H9 (cell line): ENCODE measurements at regions not wholly inside any gene's neighbourhood (a gene's known extent, or its start where the extent isn't known, plus 50 kb on each side); places are given as distances from the start of the nearest gene placed in this dataset.
A peak's percentile ranks its signal among the peaks of the same experiment; 100 is the strongest.

ENCODE experiments used
- DNase-seq: peaks from one replicate; pipeline ENCODE4 v3.0.0-alpha.2; 2017
- H2AFZ ChIP-seq: one replicate; pipeline ENCODE4 v1.6.1; 2013; ENCODE audit warnings: mild to moderate bottlenecking, low read length, control low read depth, moderate library complexity
- H2AK5ac ChIP-seq: 2 replicates; pipeline ENCODE4 v1.6.1; 2013; ENCODE audit warnings: low read length, control low read depth, mixed read lengths; ENCODE audit not compliant: insufficient read length
- H2BK120ac ChIP-seq: one replicate; pipeline ENCODE4 v1.6.1; 2013; ENCODE audit warnings: low read depth, mild to moderate bottlenecking, low read length, control low read depth, inconsistent platforms; ENCODE audit not compliant: poor library complexity, severe bottlenecking
- H2BK12ac ChIP-seq: 2 replicates; pipeline ENCODE4 v1.6.1; 2013; ENCODE audit warnings: low read length, control low read depth, mixed read lengths, low read depth; ENCODE audit not compliant: insufficient read length
- H2BK15ac ChIP-seq: 2 replicates; pipeline ENCODE4 v1.6.1; 2013; ENCODE audit warnings: low read depth, low read length, control low read depth
- H2BK20ac ChIP-seq: one replicate; pipeline ENCODE4 v1.6.1; 2013; ENCODE audit warnings: low read depth, mild to moderate bottlenecking, low read length, control low read depth, inconsistent platforms; ENCODE audit not compliant: poor library complexity, severe bottlenecking
- H2BK5ac ChIP-seq: 2 replicates; pipeline ENCODE4 v1.6.1; 2013; ENCODE audit warnings: low read length, control low read depth, mixed read lengths; ENCODE audit not compliant: insufficient read length
- H3K14ac ChIP-seq: 2 replicates; pipeline ENCODE4 v1.6.1; 2013; ENCODE audit warnings: low read length, control low read depth; ENCODE audit not compliant: insufficient read depth
- H3K18ac ChIP-seq: 2 replicates; pipeline ENCODE4 v1.6.1; 2013; ENCODE audit warnings: low read depth, mild to moderate bottlenecking, mixed read lengths, low read length, control low read depth; ENCODE audit not compliant: insufficient read length
- H3K23ac ChIP-seq: 2 replicates; pipeline ENCODE4 v1.6.1; 2013; ENCODE audit warnings: low read length, control low read depth, mixed read lengths, low read depth; ENCODE audit not compliant: insufficient read length
- H3K23me2 ChIP-seq: 2 replicates; pipeline ENCODE4 v1.6.1; 2013; ENCODE audit warnings: low read depth, mild to moderate bottlenecking, mixed read lengths, low read length, control low read depth; ENCODE audit not compliant: insufficient read length, poor library complexity, severe bottlenecking
- H3K27ac ChIP-seq: 2 replicates; pipeline ENCODE4 v1.5.1; 2013; ENCODE audit warnings: low read length, control low read depth, mixed read lengths, low read depth; ENCODE audit not compliant: insufficient read length
- H3K27me3 ChIP-seq: 2 replicates; pipeline ENCODE4 v1.6.1; 2013; ENCODE audit warnings: low read length, control low read depth, inconsistent platforms; ENCODE audit not compliant: insufficient read depth
- H3K4ac ChIP-seq: 2 replicates; pipeline ENCODE4 v1.6.1; 2013; ENCODE audit warnings: low read depth, mild to moderate bottlenecking, control low read depth, inconsistent platforms, low read length, moderate library complexity
- H3K4me1 ChIP-seq: 2 replicates; pipeline ENCODE4 v1.6.1; 2013; ENCODE audit warnings: low read length, control low read depth, inconsistent platforms; ENCODE audit not compliant: insufficient read depth
- H3K4me2 ChIP-seq: 2 replicates; pipeline ENCODE4 v1.6.1; 2013; ENCODE audit warnings: low read length, control low read depth, mixed read lengths; ENCODE audit not compliant: insufficient read length, insufficient read depth
- H3K56ac ChIP-seq: 2 replicates; pipeline ENCODE4 v1.6.1; 2013; ENCODE audit warnings: low read depth, mild to moderate bottlenecking, mixed read lengths, low read length, control low read depth; ENCODE audit not compliant: insufficient read length
- H3K79me1 ChIP-seq: 2 replicates; pipeline ENCODE4 v1.6.1; 2013; ENCODE audit warnings: low read depth, mild to moderate bottlenecking, moderate library complexity, low read length, control low read depth, inconsistent platforms; ENCODE audit not compliant: insufficient read depth, poor library complexity, severe bottlenecking
- H3K79me2 ChIP-seq: 2 replicates; pipeline ENCODE4 v1.6.1; 2013; ENCODE audit warnings: low read length, control low read depth, inconsistent platforms; ENCODE audit not compliant: insufficient read depth
- H3K9ac ChIP-seq: 2 replicates; pipeline ENCODE4 v1.6.1; 2013; ENCODE audit warnings: low read length, control low read depth, mixed read lengths; ENCODE audit not compliant: insufficient read length; ENCODE audit errors: extremely low read depth
- H3K9me3 ChIP-seq: one replicate; pipeline ENCODE4 v1.6.1; 2013; ENCODE audit warnings: low read depth, low read length, inconsistent platforms; ENCODE audit not compliant: control insufficient read depth
- H3T11ph ChIP-seq: one replicate; pipeline ENCODE4 v1.6.1; 2013; ENCODE audit warnings: mild to moderate bottlenecking, low read length, control low read depth, inconsistent platforms
- H4K20me1 ChIP-seq: one replicate; pipeline ENCODE4 v1.6.1; 2013; ENCODE audit not compliant: control insufficient read depth, insufficient read length, insufficient read depth
- H4K5ac ChIP-seq: 2 replicates; pipeline ENCODE4 v1.6.1; 2013; ENCODE audit warnings: low read depth, mild to moderate bottlenecking, mixed read lengths, low read length, control low read depth; ENCODE audit not compliant: insufficient read length
- H4K8ac ChIP-seq: replicated peaks from 2 replicates; pipeline ENCODE4 v1.6.1; 2013; ENCODE audit warnings: low read length, control low read depth, mixed read lengths, low read depth; ENCODE audit not compliant: insufficient read length
- H4K91ac ChIP-seq: 2 replicates; pipeline ENCODE4 v1.6.1; 2013; ENCODE audit warnings: low read depth, mild to moderate bottlenecking, moderate library complexity, mixed read lengths, low read length, control low read depth; ENCODE audit not compliant: insufficient read length
- H3K27ac Mint-ChIP-seq, 3 experiments: 2 replicates in 2 of 3; 3 replicates in 1 of 3; pipeline ENCODE4 v1.8.0; 2020 to 2021; ENCODE audit warnings: mixed read lengths in 3 of 3, mild to moderate bottlenecking in 1 of 3, moderate library complexity in 1 of 3
- H3K27me3 Mint-ChIP-seq: 2 replicates; pipeline ENCODE4 v1.8.0; 2021; ENCODE audit warnings: low read depth, mild to moderate bottlenecking, moderate library complexity, mixed read lengths
- H3K36me3 Mint-ChIP-seq, 3 experiments: 2 replicates in 2 of 3; 3 replicates in 1 of 3; pipeline ENCODE4 v1.8.0; 2020 to 2021; ENCODE audit warnings: low read depth in 3 of 3, mixed read lengths in 3 of 3; ENCODE audit not compliant: insufficient read depth in 1 of 3
- H3K4me1 Mint-ChIP-seq, 2 experiments: 2 replicates each; pipeline ENCODE4 v1.8.0; 2020; ENCODE audit warnings: mixed read lengths in 2 of 2
- H3K4me3 Mint-ChIP-seq, 2 experiments: 2 replicates in 1 of 2; 3 replicates in 1 of 2; pipeline ENCODE4 v1.8.0; 2020 to 2021; ENCODE audit warnings: mild to moderate bottlenecking in 2 of 2, mixed read lengths in 2 of 2, moderate library complexity in 1 of 2
- H3K9me3 Mint-ChIP-seq, 2 experiments: 2 replicates in 1 of 2; 3 replicates in 1 of 2; pipeline ENCODE4 v1.8.0; 2020; ENCODE audit warnings: mild to moderate bottlenecking in 2 of 2, mixed read lengths in 2 of 2, moderate library complexity in 1 of 2
- CTCF ChIP-seq: fragments of 200-600 bp; sonication (generic); conservative IDR thresholded peaks from 3 replicates; pipeline ENCODE4 v1.8.0; 2021; ENCODE audit warnings: antibody characterized with exemption, mild to moderate bottlenecking
- whole genome bisulfite sequencing: extraction: QIAGEN DNeasy Blood & Tissue Kit; methylation state at CpG from one replicate; pipeline ENCODE4 v1.1.7; 2013; ENCODE audit warnings: missing lambda C conversion rate, low lambda C conversion rate, mixed read lengths; ENCODE audit not compliant: insufficient read length; ENCODE audit errors: extremely low coverage; 5-methylcytosine and 5-hydroxymethylcytosine counted together

- Histone ChIP-seq H3K9ac (no peak overlapping the region), H3K4ac (no peak overlapping the region), H2BK120ac (no peak overlapping the region), H3K14ac (no peak overlapping the region), H3K79me2 (no peaks in the 10 kb centered on the region), H2BK15ac (no peak overlapping the region), H3T11ph (no peak overlapping the region), H2AFZ (no peak overlapping the region), H3K23ac (no peak overlapping the region), H4K8ac (no peak overlapping the region), H3K27ac (no peak overlapping the region), H4K20me1 (no peaks in the 10 kb centered on the region), H3K4me1 (no peaks in the 10 kb centered on the region), H2BK12ac (no peak overlapping the region), H2BK20ac (no peak overlapping the region), H3K79me1 (no peaks in the 10 kb centered on the region), H2AK5ac (no peak overlapping the region), H3K9me3 (no peaks in the 10 kb centered on the region), H4K5ac (no peak overlapping the region), H3K18ac (no peak overlapping the region), H3K56ac (no peak overlapping the region), H3K27me3 (no peaks in the 10 kb centered on the region), H2BK5ac (no peak overlapping the region), H4K91ac (no peak overlapping the region), H3K4me2 (no peak overlapping the region), H3K23me2 (no peaks in the 10 kb centered on the region)
- no peaks in the 10 kb centered on the region for H3K27me3 Mint-ChIP-seq
- no CpG with 5 or more reads among the region's 4 CpGs for WGBS
- peaks cover 14 to 22% of the 10 kb centered on the region in 2 experiments for H3K4me1 Mint-ChIP-seq
- no peak for TF ChIP-seq CTCF
- no peak for DNase-seq
- H3K27ac Mint-ChIP-seq = peak overlapping the region in 1 of 3 experiments; percentile 46; a peak in 1 of 7 replicates
- H3K4me3 Mint-ChIP-seq = no peak overlapping the region
- peaks cover 0 to 4% (median 0%) of the 10 kb centered on the region in 3 experiments; a peak in 2 of 7 replicates for H3K36me3 Mint-ChIP-seq
- H3K9me3 Mint-ChIP-seq = peaks cover 0 to 3% of the 10 kb centered on the region in 2 experiments; a peak in 1 of 5 replicates
Observed at GRCh38 chr5:71907608-71908145, 188.6 kb downstream of the CARTPT start.
